Motor neuron (in vitro differentiated cells): ENCODE measurements at regions not wholly inside any gene's neighbourhood (a gene's known extent, or its start where the extent isn't known, plus 50 kb on each side); places are given as distances from the start of the nearest gene placed in this dataset.

Experiments
- ATAC-seq, 8 experiments: fragments of 200-7000 bp; cut with Tn5 transposase; replicated peaks in 6 of 8; 2 replicates each; pipeline ENCODE4 v1.8.0; 2021; ENCODE audit warnings: mild to moderate bottlenecking in 8 of 8, moderate library complexity in 8 of 8
- H3K27ac ChIP-seq, 2 donors: fragments of 250-450 bp; sonication (Bioruptor Pico); 2 replicates each; pipeline ENCODE4 v1.9.0; 2021; ENCODE audit warnings: antibody characterized with exemption in 2 of 2, mild to moderate bottlenecking in 2 of 2, moderate library complexity in 1 of 2
- H3K4me1 ChIP-seq, 2 donors: fragments of 250-450 bp; sonication (Bioruptor Pico); replicated peaks in 1 of 2; 2 replicates each; pipeline ENCODE4 v1.6.1; 2021; ENCODE audit warnings: antibody characterized with exemption in 2 of 2, mild to moderate bottlenecking in 2 of 2, moderate library complexity in 1 of 2
- H3K4me3 ChIP-seq, 5 donors: fragments of 250-450 bp; sonication (Bioruptor Pico); 2 replicates each; pipeline ENCODE4 v1.9.0; 2021; ENCODE audit warnings: antibody characterized with exemption in 5 of 5, mild to moderate bottlenecking in 5 of 5, moderate library complexity in 4 of 5
- WGBS, 10 experiments: fragments of 450-650 bp; shearing (Covaris generic); methylation state at CpG; one replicate each; pipeline ENCODE4 v1.0.0; 2022; 5-methylcytosine and 5-hydroxymethylcytosine counted together
- in situ Hi-C, 9 experiments: fragments of 400-800 bp; cut with MboI; loops; one replicate each; pipeline ENCODE4 v1.15.0; 2021; ENCODE audit warnings: low sequenced_read_pairs in 9 of 9, low pct_unique_long_range_greater_than_20kb in 2 of 9; ENCODE audit not compliant: unreplicated experiment in 9 of 9

GRCh38 chr5:103800741-103801495, 238.3 kb upstream of the NUDT12 start:
- 0 to 67% (median 40%) methylated on average over 1 to 2 of the region's 2 CpGs; no CpG with 5 or more reads in 3 of the 10 experiments for WGBS, 10 experiments
- Histone ChIP-seq H3K4me1 (no peaks in the 10 kb centered on the region), H3K4me3 (no peak overlapping the region), H3K27ac (no peak overlapping the region)
- in situ Hi-C loops = loop anchor here in 1 of 9 experiments (25.0 kb wide), 1 partner anchor 361 kb away; no protein-coding TSS in a partner anchor
- no peak for ATAC-seq

- Histone ChIP-seq H3K4me1 (no peaks in the 10 kb centered on the region), H3K4me3 (no peak overlapping the region), H3K27ac (no peak overlapping the region)
- in situ Hi-C loops = no loop called here
- no peak for ATAC-seq
Measured at GRCh38 chr5:103793595-103794182, 231.1 kb upstream of the NUDT12 start.

GRCh38 chr5:103785569-103785968, 223.0 kb upstream of the NUDT12 start:
- peaks cover 0 to 3% of the 10 kb centered on the region in 2 donors for H3K4me1 ChIP-seq
- ATAC-seq = peak in 5 of 8 experiments; percentile 36 to 72 (median 46)
- WGBS, 10 experiments = 0 to 90% (median 55%) methylated on average over 1 to 2 of the region's 2 CpGs; no CpG with 5 or more reads in 5 of the 10 experiments
- H3K4me3 ChIP-seq = no peak overlapping the region
- in situ Hi-C loops = no loop called here
- no peak overlapping the region for H3K27ac ChIP-seq

GRCh38 chr5:103783669-103784068, 221.1 kb upstream of the NUDT12 start:
- no peak overlapping the region for H3K4me3 ChIP-seq
- 91 to 100% (median 100%) methylated on average over 1 of the region's 1 CpG; no CpG with 5 or more reads in 6 of the 10 experiments for WGBS, 10 experiments
- ATAC-seq = peak in 4 of 8 experiments; percentile 24 to 67 (median 52)
- no peak overlapping the region for H3K27ac ChIP-seq
- peaks cover 0 to 3% of the 10 kb centered on the region in 2 donors for H3K4me1 ChIP-seq
- in situ Hi-C loops = no loop called here

- Histone ChIP-seq H3K4me3 (no peak overlapping the region), H3K27ac (no peak overlapping the region), H3K4me1 (peaks cover 0 to 3% of the 10 kb centered on the region in 2 donors)
- WGBS, 10 experiments = 0 to 100% (median 71%) methylated on average over 1 to 2 of the region's 2 CpGs; no CpG with 5 or more reads in 1 of the 10 experiments
- in situ Hi-C loops = no loop called here
- no peak for ATAC-seq
Measured at GRCh38 chr5:103780794-103781193, 218.2 kb upstream of the NUDT12 start.

GRCh38 chr5:103774721-103775120, 212.1 kb upstream of the NUDT12 start:
- H3K27ac ChIP-seq = no peak overlapping the region
- peak in 1 of 8 experiments; percentile 54 for ATAC-seq
- H3K4me3 ChIP-seq = no peak overlapping the region
- H3K4me1 ChIP-seq = no peaks in the 10 kb centered on the region
- 0 to 100% (median 82%) methylated on average over 1 of the region's 1 CpG; no CpG with 5 or more reads in 1 of the 10 experiments for WGBS, 10 experiments
- in situ Hi-C loops = no loop called here

- 0 to 100% (median 90%) methylated on average over 1 to 2 of the region's 2 CpGs; no CpG with 5 or more reads in 3 of the 10 experiments for WGBS, 10 experiments
- no peaks in the 10 kb centered on the region for H3K4me1 ChIP-seq
- no peak overlapping the region for H3K27ac ChIP-seq
- ATAC-seq = no peak
- no peak overlapping the region for H3K4me3 ChIP-seq
- in situ Hi-C loops = no loop called here
Measured at GRCh38 chr5:103772248-103772647, 209.7 kb upstream of the NUDT12 start.

- in situ Hi-C loops = no loop called here
- no peak overlapping the region for H3K4me3 ChIP-seq
- 28 to 79% (median 52%) methylated on average over 1 to 6 of the region's 10 CpGs; no CpG with 5 or more reads in 5 of the 10 experiments for WGBS, 10 experiments
- H3K4me1 ChIP-seq = no peaks in the 10 kb centered on the region
- no peak for ATAC-seq
- H3K27ac ChIP-seq = no peak overlapping the region
Measured at GRCh38 chr5:103764403-103764802, 201.8 kb upstream of the NUDT12 start.

GRCh38 chr5:103758996-103759395, 196.4 kb upstream of the NUDT12 start:
- Histone ChIP-seq H3K4me3 (no peak overlapping the region), H3K4me1 (no peaks in the 10 kb centered on the region), H3K27ac (no peak overlapping the region)
- 0 to 100% (median 85%) methylated on average over 1 to 2 of the region's 2 CpGs; no CpG with 5 or more reads in 4 of the 10 experiments for WGBS, 10 experiments
- no peak for ATAC-seq
- in situ Hi-C loops = no loop called here

- Histone ChIP-seq H3K27ac (no peak overlapping the region), H3K4me3 (no peak overlapping the region), H3K4me1 (no peaks in the 10 kb centered on the region)
- no peak for ATAC-seq
- in situ Hi-C loops = no loop called here
Measured at GRCh38 chr5:103755974-103756373, 193.4 kb upstream of the NUDT12 start.

GRCh38 chr5:103745353-103746065, 182.9 kb upstream of the NUDT12 start:
- ATAC-seq = no peak
- in situ Hi-C loops = no loop called here

GRCh38 chr5:103744159-103744558, 181.6 kb upstream of the NUDT12 start:
- H3K4me1 ChIP-seq = peaks cover 3 to 13% of the 10 kb centered on the region in 2 donors
- no peak for ATAC-seq
- in situ Hi-C loops = no loop called here
- no peak overlapping the region for H3K4me3 ChIP-seq
- 5 to 100% (median 72%) methylated on average over 1 to 4 of the region's 4 CpGs for WGBS, 10 experiments
- H3K27ac ChIP-seq = no peak overlapping the region

More at GRCh38 chr5:103745353-103746065, 182.9 kb upstream of the NUDT12 start:
- H3K27ac ChIP-seq = no peak overlapping the region
- WGBS, 10 experiments = 25 to 100% (median 92%) methylated on average over 1 to 2 of the region's 2 CpGs; no CpG with 5 or more reads in 1 of the 10 experiments
- peaks cover 3 to 13% of the 10 kb centered on the region in 2 donors for H3K4me1 ChIP-seq
- H3K4me3 ChIP-seq = no peak overlapping the region

- 0 to 82% (median 62%) methylated on average over 1 to 2 of the region's 2 CpGs; no CpG with 5 or more reads in 2 of the 10 experiments for WGBS, 10 experiments
- ATAC-seq = peak in 1 of 8 experiments; percentile 56
Measured at GRCh38 chr5:103743421-103743820, 180.8 kb upstream of the NUDT12 start.

More at GRCh38 chr5:103743421-103743820, 180.8 kb upstream of the NUDT12 start:
- H3K27ac ChIP-seq = no peak overlapping the region
- H3K4me1 ChIP-seq = peaks cover 3 to 13% of the 10 kb centered on the region in 2 donors
- in situ Hi-C loops = no loop called here
- H3K4me3 ChIP-seq = no peak overlapping the region
